ENCODE measurements at regions not wholly inside any gene's neighbourhood (a gene's known extent, or its start where the extent isn't known, plus 50 kb on each side); places are given as distances from the start of the nearest gene placed in this dataset.

DNA sequence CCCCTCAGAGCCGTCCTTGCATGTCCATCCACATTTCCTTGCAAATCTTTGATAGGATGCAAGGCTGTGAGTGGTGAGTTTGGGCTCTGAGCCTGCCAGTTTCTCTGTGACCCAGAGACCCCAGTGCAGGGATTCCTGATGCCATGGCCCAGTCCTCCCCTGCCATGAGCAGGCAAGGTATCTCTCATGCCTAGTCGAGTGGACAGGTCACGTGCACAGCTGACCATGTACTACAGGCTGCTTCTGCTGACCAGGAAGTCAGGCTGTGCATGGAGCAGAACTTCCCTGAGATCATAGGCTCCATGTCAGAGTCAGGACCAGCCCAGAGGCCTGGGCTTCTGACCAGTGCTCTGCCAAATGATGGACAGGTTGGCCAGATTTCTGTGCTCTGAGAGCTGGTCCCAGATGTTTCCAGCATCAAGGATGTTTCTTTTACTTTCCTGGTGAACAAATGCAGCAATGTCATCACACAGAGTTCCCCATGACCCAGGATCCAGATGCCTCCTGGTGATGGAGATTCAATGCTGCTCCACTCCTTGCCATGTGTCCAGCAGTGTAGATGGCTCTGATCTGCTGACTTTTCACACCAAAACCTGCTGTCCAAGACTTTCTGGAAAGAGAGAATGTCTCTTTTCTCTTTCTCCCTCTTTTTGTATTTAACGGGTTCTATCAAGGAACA lies 321.6 kb upstream of the HS6ST1 start:
- FAIRE-seq = no peak

- FAIRE-seq = no peak
Observed at GRCh38 chr2:128640845-128641360, 322.2 kb upstream of the HS6ST1 start.

GRCh38 chr2:128641421-128642080 lies 322.9 kb upstream of the HS6ST1 start:
- FAIRE-seq = no peak

GRCh38 chr2:128642316-128642715 lies 323.6 kb upstream of the HS6ST1 start:
- no peak for FAIRE-seq

GRCh38 chr2:128642821-128643220 lies 324.2 kb upstream of the HS6ST1 start:
- no peak for FAIRE-seq

- no peak for FAIRE-seq
Observed at GRCh38 chr2:128643221-128644065, 324.8 kb upstream of the HS6ST1 start.

DNA sequence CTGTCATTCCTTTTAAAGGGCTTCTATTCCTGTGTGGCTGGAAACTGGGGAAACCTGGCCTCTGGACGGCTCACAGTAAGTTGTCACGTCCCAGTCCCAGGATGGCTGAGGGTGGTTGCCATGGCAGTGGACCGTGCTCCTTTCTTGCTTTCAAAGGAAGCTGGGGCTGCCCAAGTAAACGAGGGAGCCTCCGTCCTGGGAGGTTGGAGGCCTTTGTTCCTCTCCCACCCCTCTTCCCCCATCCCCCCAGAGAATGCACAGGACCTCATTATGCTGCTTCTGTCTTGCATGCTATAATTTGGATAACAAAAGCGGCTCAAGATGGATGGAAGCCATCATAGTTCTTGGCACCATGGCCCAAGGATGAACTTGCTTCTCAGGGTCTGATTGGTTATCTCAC lies 325.5 kb upstream of the HS6ST1 start:
- no peak for FAIRE-seq

GRCh38 chr2:128644718-128645256 lies 326.1 kb upstream of the HS6ST1 start:
- FAIRE-seq = no peak

- no peak for FAIRE-seq
Observed at GRCh38 chr2:128645631-128646030, 327.0 kb upstream of the HS6ST1 start.

GRCh38 chr2:128646091-128646490 lies 327.4 kb upstream of the HS6ST1 start:
- no peak for FAIRE-seq

DNA sequence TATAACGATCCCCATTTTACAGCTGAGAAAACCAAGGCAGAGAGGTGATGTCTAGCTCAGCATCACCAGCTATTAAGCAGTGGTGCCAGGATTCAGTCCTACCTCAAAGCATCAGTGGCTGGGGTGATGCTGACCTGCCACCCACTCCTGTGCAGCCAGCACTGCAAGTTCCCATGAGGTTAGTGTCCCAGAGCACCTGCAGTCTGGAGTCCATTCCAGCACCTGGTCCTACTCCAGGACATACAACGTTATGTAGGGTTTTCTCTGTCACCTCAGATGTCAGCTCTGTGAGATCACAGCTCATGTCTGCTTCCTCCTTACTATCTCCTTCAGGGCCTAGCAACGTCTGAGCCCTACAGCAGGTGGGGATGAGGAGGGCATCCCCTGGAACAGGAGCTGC lies 328.0 kb upstream of the HS6ST1 start:
- FAIRE-seq = no peak

DNA sequence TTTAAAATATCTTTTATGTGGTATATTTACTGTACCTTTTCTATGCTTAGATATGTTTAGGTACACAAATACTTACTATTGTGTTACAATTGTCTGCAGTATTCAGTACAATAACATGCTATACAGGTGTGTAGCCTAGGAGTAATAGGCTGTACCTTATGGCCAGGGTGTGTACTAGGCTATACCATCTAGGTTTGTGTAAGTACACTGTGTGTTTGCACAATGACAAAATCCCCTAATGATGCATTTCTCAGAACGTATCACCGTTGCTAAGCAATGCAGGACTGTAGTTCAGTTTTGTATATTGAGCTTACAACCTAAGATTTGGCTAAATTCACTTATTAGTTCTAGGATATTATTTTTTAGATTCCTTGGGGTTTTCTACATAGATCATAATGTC lies 332.3 kb upstream of the HS6ST1 start:
- FAIRE-seq = no peak

- no peak for FAIRE-seq
Observed at GRCh38 chr2:128654408-128654807, 335.7 kb upstream of the HS6ST1 start.

DNA sequence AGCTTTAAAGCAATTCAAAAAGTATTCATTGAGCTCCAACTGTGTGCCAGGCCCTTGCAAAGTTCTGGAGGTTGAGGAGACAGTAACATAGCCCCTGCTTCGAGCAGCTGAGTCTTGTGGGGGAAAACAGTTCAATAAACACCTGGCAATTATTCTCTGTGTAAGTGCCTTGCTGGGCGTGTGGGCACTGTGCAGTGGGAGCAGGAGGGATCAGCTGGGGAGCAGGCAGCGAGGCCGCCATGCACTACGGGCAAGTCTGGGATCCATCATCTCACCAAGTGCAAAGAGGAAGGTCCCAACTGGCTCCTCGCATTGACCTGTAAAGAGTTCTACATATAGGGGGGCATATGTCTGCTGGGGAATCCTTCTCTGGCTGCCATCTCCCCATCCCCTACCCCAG lies 342.2 kb upstream of the HS6ST1 start:
- FAIRE-seq = no peak

GRCh38 chr2:128661311-128661710 lies 342.6 kb upstream of the HS6ST1 start:
- FAIRE-seq = no peak

DNA sequence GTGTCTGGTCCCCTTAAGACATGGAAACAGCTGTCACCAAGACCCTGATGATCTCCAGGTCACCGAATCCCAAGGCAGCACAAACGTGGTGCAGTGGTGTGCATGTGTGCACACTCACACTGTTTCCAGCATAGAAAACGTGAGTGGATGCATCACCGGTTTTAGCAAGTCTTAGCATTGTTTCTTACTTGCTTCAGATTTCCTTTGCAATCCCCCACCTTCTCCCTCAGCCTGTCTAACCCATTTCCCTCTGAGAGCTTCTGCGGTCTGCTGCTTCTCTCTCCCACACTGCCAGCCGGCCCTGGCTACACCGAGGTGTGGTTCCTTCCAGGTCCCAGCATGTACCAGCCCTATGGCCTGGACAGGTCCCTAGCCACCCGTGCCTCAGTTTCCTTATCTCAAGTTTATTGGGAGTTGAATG lies 343.4 kb upstream of the HS6ST1 start:
- no peak for FAIRE-seq

DNA sequence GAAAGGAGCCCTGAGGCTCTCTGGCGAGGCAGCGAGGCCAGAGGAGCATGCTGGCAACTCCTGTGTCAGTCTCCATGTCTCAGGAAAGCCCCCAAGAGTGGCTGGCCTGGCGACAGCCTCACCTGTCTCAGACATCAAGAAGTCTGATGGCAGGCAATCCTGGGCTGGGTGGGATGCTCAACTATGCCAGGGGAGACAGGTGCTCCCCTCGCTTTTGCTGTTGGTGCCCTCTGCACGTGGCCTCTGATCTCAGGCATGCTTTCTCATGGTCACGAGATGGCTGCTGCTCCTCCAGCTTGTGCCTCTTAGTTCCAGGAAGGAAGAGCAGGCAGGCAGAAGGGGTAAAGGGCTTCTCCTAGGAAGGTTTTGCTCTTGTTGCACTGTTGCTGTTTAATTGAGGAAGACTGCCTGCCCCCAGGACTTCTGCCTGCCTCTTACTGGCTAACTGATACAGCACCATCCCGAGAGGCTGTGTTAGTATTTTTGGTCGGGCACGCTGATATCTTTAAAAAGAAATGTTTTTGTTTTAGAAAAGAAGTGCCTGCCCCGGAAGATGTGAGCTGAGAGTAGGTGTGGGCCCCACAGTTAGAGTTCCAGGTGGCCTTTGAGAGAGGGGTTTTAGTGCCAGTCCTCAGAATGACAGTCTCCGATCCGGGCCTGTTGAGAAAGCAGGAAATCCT lies 344.8 kb upstream of the HS6ST1 start:
- no peak for FAIRE-seq

- no peak for FAIRE-seq
Observed at GRCh38 chr2:128664499-128664971, 345.9 kb upstream of the HS6ST1 start.

GRCh38 chr2:128665113-128665512 lies 346.4 kb upstream of the HS6ST1 start:
- FAIRE-seq = no peak

DNA sequence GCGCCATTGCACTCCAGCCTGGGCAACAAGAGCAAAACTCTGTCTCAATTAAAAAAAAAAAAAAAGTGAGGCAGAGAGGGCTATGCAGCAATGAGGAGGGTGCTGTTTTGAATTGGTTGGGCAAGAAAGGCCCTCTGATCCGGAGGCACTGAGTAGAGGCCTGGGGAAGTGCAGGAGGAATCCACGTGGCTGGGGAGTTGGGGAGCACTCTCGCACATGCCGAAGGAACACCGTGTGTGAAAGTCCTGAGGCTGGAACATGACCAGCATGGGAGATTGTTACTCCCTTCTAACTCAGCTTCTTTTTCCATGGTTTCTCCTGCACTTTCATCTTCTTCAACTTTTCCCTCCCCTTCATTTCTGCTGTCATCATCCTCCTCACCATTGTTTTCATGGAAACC lies 347.9 kb upstream of the HS6ST1 start:
- FAIRE-seq = no peak

GRCh38 chr2:128667391-128667790 lies 348.7 kb upstream of the HS6ST1 start:
- no peak for FAIRE-seq

- FAIRE-seq = no peak
Observed at GRCh38 chr2:128668946-128669345, 350.3 kb upstream of the HS6ST1 start.

DNA sequence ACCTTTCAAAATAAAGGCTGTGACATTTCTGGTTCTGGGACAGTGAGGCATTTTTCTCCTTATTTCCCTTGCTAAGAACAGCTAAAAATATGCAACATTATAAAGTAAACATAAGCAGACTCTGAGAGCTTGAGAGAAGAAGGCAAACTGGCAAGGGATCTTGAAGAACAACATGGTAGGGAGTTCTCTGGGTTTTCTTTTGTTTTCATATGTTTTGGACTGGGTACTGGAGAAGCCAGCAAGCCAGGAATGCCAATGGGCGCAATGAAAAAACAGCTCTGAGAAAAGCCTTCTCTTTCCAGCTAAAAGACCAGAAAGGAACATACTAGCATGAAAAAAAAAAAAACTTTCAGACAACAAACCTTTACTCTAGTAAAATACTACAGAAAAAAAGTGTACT lies 351.4 kb upstream of the HS6ST1 start:
- FAIRE-seq = no peak
